ENCODE measurements at regions not wholly inside any gene's neighbourhood (a gene's known extent, or its start where the extent isn't known, plus 50 kb on each side); places are given as distances from the start of the nearest gene placed in this dataset.
A peak's percentile ranks its signal among the peaks of the same experiment; 100 is the strongest.

DNA sequence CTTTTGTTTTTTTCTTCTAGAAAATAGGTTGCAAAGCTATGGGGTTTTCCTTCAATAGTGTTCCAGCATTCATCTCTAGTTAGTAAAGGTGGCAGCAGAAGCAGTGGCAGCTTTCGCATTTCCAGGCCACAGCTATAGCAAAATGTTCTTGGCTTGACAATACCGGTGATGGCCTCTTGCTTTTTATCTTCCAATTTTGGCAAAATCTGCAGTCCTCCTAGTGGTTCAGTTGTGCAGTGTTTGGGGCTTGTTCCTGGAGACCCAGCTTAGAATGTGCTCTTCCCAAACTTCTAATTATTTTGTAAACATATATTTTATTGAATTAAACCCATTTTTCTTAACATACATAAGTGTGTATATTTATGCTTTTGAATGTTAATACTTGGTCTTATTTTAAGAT lies 370.6 kb upstream of the MAN1A1 start:
- TF ChIP-seq, protein P1, sequence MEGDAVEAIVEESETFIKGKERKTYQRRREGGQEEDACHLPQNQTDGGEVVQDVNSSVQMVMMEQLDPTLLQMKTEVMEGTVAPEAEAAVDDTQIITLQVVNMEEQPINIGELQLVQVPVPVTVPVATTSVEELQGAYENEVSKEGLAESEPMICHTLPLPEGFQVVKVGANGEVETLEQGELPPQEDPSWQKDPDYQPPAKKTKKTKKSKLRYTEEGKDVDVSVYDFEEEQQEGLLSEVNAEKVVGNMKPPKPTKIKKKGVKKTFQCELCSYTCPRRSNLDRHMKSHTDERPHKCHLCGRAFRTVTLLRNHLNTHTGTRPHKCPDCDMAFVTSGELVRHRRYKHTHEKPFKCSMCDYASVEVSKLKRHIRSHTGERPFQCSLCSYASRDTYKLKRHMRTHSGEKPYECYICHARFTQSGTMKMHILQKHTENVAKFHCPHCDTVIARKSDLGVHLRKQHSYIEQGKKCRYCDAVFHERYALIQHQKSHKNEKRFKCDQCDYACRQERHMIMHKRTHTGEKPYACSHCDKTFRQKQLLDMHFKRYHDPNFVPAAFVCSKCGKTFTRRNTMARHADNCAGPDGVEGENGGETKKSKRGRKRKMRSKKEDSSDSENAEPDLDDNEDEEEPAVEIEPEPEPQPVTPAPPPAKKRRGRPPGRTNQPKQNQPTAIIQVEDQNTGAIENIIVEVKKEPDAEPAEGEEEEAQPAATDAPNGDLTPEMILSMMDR (IDR thresholded peaks at IDR 0.05): peak in 2 of 12 donors; percentile 10 to 23
- TF ChIP-seq POLR2A (IDR thresholded peaks at IDR 0.05): no peak

All from heart left ventricle (tissue), 13 donors.